ENCODE measurements at regions not wholly inside any gene's neighbourhood (a gene's known extent, or its start where the extent isn't known, plus 50 kb on each side); places are given as distances from the start of the nearest gene placed in this dataset.
A peak's percentile ranks its signal among the peaks of the same experiment; 100 is the strongest.

- DNase-seq: no peak
These were observed 67.2 kb upstream of the IER5L start for GRCh38 chr9:129245276-129245675.

GRCh38 chr9:129242971-129243561 is 65.0 kb upstream of the IER5L start:
- DNase-seq: no peak

DNA sequence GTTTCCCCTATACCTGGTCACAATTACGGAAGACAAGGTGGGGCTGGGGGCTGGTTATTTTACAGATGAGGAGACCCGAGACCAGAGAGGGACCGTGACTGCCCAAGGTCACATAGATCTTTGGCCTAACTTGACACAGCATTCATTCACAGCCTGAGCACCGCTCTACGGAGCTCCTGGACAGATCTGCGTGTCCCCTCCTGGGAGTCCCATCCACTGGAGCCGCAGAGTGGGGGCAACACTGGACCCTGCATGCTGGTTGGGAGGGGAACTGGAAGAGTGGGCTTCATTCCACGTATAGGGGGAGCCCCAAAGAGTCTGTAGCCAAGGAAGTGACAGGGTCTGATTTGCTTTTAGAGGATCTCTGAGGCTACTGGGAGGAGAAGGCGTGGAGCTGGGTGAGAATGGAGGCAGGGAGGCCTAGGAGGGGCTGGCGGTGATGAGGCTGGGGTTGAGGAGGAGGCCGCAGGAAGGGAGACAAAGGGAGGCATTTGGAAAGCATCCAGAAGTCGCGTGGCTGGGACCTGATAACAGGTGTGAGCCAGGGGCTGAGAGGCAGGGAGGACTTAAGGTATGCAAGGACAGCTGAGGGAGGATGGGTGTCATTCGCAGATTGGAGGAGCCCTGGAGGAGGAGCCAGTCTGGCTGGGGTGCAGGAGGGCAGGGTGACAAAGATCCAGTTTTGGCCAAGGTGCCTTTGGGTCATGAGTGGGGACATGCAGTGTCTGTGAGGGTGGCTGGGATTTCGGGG is 64.3 kb upstream of the IER5L start:
- DNase-seq: no peak

DNA sequence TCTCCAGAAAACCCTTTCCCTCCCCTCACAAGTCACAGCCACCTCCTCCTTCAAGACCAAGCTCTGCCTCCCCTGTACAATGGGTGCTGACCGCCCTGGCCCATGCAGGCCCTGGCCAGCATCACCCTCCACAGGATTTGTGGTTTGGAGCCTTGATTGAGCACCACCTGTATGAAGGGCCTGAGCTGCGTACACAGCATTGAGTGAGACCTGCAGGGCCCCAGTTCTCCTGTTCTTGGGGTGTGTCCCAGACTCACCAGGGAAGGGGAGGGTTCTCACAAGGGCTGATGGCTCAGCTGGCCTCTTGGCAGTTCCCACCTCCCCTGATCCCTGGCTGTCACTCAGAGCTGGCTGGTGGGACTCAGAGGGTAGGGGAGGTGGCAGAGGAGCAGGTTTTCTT is 63.7 kb upstream of the IER5L start:
- no peak for DNase-seq

DNA sequence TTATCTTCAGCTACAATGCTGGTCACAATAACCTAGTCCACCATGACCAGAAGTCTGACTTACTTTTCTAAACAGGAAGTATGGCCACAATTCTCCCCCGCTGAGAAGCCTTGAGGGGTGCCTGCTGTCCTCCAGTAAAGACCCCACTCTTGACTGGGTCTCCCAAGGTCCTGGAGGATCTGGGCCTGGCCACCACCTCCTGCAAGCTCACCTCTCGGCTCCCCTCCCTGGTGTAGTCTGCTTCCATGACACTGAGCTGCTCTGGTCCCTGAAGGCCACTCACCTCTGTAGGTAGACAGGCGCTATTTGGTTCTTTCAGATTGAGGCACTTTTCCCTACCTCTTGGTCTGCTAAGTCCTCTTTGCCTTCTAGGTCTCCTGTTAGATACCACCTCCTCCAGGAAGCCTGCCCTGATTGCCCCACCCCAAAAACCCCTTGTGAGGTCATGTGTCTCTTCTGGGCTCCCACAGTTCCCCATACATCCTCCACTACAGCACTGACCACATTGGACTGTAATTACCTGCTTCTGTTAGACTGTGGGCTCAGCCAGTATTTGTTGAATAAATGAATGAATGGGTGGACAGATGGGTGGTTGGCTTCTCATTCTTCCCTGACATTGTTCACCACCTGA is 62.6 kb upstream of the IER5L start:
- DNase-seq: no peak

- DNase-seq: no peak
These were observed 62.0 kb upstream of the IER5L start for GRCh38 chr9:129239946-129240490.

DNA sequence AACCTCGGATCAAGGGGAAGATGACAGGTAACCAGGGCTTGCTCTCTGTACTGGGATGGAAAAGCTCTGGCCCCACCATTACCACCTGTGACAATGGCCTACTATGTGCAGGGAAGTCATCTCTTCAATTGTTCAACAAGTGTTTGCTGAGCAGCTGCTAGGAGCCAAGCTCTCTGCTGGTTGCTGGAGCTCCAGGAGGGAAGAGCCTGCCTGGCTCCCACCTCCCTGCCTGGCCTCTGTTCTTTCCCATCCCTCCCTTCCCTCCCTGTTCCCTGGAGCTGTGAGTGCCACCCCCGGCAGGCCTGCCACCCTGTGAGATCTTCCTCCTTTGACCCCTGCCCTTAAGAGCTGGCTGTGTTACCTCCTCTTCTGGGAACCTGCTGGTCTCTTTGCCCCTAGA is 59.7 kb upstream of the IER5L start:
- no peak for DNase-seq

- peak; percentile 54 for DNase-seq
These were observed 59.1 kb upstream of the IER5L start for GRCh38 chr9:129237164-129237611.

GRCh38 chr9:129236441-129237145 is 58.5 kb upstream of the IER5L start:
- no peak for DNase-seq

DNA sequence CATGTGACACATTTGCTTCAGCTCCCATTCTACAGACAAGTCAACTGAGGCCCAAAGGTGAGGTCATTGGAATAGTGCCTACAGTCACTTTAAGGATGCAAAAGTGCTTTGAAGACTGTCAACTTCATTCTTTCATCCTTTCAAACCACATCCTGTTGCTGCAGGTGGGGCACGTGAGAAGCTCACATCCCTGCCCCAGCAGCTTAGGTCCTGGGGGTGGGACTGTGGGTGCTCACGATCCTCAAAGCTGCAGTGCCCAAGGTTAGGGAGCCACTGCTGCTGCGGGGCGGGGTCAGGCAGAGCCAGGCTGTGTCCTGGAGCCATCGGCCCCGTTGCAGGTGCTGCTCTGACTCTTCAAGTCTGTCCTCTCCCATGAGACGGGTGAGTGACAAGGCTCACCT is 57.9 kb upstream of the IER5L start:
- DNase-seq: peak; percentile 70

GRCh38 chr9:129235041-129235930 is 57.2 kb upstream of the IER5L start:
- no peak for DNase-seq

- no peak for DNase-seq
These were observed 56.4 kb upstream of the IER5L start for GRCh38 chr9:129234491-129234890.

GRCh38 chr9:129232839-129233591 is 55.0 kb upstream of the IER5L start:
- no peak for DNase-seq

- DNase-seq: no peak
These were observed 53.7 kb upstream of the IER5L start for GRCh38 chr9:129231759-129232158.

DNA sequence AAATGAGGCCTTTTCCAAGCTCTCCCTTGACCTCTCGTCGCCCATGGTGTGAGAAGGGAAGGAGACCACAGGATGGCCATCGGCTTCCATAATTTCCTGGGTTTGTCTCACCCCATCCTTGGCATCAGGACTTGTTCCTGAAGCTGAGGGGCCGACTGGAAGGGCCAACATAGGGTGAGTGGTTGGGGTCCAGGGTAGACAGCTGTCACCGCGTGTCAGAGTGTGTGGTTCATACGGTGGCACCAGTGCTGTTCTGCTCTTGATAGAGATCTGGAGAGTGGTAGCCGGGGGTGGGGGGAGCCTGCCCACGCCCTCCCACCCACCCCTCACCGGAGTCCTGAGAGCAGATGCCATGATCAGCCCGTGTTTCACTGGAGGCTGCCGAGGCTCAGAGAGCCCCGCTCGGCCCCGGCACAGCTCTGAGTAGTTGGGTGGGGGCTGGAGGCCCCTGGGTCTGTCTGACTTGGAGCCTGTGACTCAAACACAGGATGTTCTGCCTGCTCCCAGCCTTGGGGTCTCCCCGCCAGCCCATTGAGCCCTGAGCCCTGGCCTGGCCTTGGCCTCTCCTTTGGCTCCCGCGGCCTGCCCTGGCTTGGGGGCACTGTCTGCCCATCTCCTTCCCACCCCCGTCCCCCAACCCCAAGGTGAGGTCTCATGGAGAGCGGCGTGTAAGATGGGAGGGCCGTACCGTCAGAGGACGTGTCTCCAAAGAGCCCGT is 53.1 kb upstream of the IER5L start:
- no peak for DNase-seq

DNA sequence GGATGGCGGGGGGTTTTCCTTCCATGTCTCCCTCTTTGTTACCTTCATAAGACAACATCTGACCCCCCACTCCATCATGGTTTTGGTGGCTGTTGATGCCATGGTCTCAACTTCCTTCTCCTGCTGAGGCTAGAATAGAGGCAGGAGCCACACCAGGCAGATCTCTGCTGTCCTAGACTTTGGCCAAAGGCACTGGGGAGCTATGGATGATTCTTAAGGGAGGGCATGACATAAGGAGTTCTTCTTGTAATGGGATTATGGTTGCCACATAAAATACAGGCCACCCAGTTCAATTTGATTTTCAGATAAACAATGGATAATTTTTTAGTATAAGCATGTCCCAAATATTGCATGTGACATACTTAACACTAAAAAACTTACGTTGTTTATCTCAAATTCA is 52.2 kb upstream of the IER5L start:
- DNase-seq: no peak

All from activated gamma-delta T cell treated with Interleukin-2 at 50 U/mL for 16 hours (primary cell).